Panc1 (cell line): ENCODE measurements at regions not wholly inside any gene's neighbourhood (a gene's known extent, or its start where the extent isn't known, plus 50 kb on each side); places are given as distances from the start of the nearest gene placed in this dataset.

Source experiments
- ATAC-seq: fragments of 200-7000 bp; cut with Tn5 transposase; 2 replicates; pipeline ENCODE4 v1.9.1; 2020; ENCODE audit warnings: mild to moderate bottlenecking, moderate library complexity
- BruUV-seq: library from RNA; stranded (reverse); fragments of 400-500 nt; replicated peaks from 2 replicates; lab custom pipeline; 2021; lab: Mats Ljungman, UMichigan
- CTCF ChIA-PET: fragments of 300-600 bp; sonication (Branson Sonifier 250); formaldehyde crosslinking; loops from one replicate; lab custom pipeline; 2022; ENCODE audit warnings: antibody characterized with exemption; lab: Charles Lee
- POLR2A ChIA-PET: fragments of 300-600 bp; sonication (Branson Sonifier 250); formaldehyde crosslinking; loops from one replicate; lab custom pipeline; 2022; ENCODE audit warnings: antibody characterized with exemption; lab: Charles Lee
- DNase-seq: peaks from one replicate; pipeline ENCODE4 v3.0.0-alpha.2; 2010; ENCODE audit warnings: low read depth, low spot score
- H3K27ac ChIP-seq: 2 replicates; pipeline ENCODE4 v1.5.1; 2011; ENCODE audit warnings: mild to moderate bottlenecking, low read length, inconsistent platforms
- H3K27me3 ChIP-seq: fragments of 200-500 bp; sonication (Bioruptor generic); 2 replicates; pipeline ENCODE4 v1.6.0; 2014; ENCODE audit warnings: low read length, inconsistent platforms; ENCODE audit not compliant: control insufficient read depth, insufficient read depth
- H3K36me3 ChIP-seq: fragments of 200-500 bp; sonication (Bioruptor generic); 2 replicates; pipeline ENCODE4 v1.5.1; 2014; ENCODE audit warnings: inconsistent platforms, mild to moderate bottlenecking, low read length, moderate library complexity; ENCODE audit not compliant: control insufficient read depth, insufficient read depth
- H3K4me1 ChIP-seq: 2 replicates; pipeline ENCODE4 v1.5.1; 2011; ENCODE audit warnings: inconsistent platforms, mild to moderate bottlenecking, low read length, moderate library complexity; ENCODE audit not compliant: control insufficient read depth, insufficient read depth
- H3K4me3 ChIP-seq, 2 experiments: 2 replicates each; pipeline ENCODE4 v1.5.1; 2011 to 2012; ENCODE audit warnings: low read depth in 2 of 2, low read length in 2 of 2, mild to moderate bottlenecking in 2 of 2, inconsistent platforms in 1 of 2, moderate library complexity in 1 of 2
- H3K9me3 ChIP-seq: fragments of 200-500 bp; sonication (Bioruptor generic); 2 replicates; pipeline ENCODE4 v1.5.1; 2014; ENCODE audit warnings: low read depth, mild to moderate bottlenecking, inconsistent platforms, low read length, moderate library complexity; ENCODE audit not compliant: control insufficient read depth, insufficient read depth
- CTCF ChIP-seq: fragments of 450-650 bp; IDR thresholded peaks from 2 replicates; pipeline ENCODE4 v1.5.1; 2017; ENCODE audit warnings: mild to moderate bottlenecking
- POLR2AphosphoS5 ChIP-seq: IDR thresholded peaks from 2 replicates; pipeline ENCODE4 v1.6.1; 2012; ENCODE audit warnings: mild to moderate bottlenecking, low read depth, low read length, moderate library complexity
- REST ChIP-seq, 2 experiments: IDR thresholded peaks; 2 replicates each; pipeline ENCODE4 v1.6.1; 2011 to 2012; ENCODE audit warnings: low read depth in 2 of 2, control low read depth in 1 of 2, low read length in 1 of 2, mild to moderate bottlenecking in 1 of 2, moderate library complexity in 1 of 2; ENCODE audit not compliant: insufficient read depth in 1 of 2
- SIN3A ChIP-seq: IDR thresholded peaks from 2 replicates; pipeline ENCODE4 v1.6.1; 2012; ENCODE audit warnings: low read depth, mild to moderate bottlenecking, low read length, moderate library complexity, borderline replicate concordance; ENCODE audit not compliant: insufficient read depth
- TCF7L2 ChIP-seq: IDR thresholded peaks from 2 replicates; pipeline ENCODE4 v1.6.1; 2011; ENCODE audit warnings: mild to moderate bottlenecking, low read depth, low read length, inconsistent platforms
- in situ Hi-C: cut with HindIII; loops from 2 replicates; pipeline ENCODE4 v1.10.0; 2016; ENCODE audit warnings: low sequenced_read_pairs, low pct_unique_long_range_greater_than_20kb
- intact Hi-C: fragments of 100-400 bp; cut with micrococcal nuclease; formaldehyde crosslinking; loops from one replicate; pipeline ENCODE4 v1.10.0; 2022; ENCODE audit not compliant: unreplicated experiment

- intact Hi-C loops (loop anchor here (5.0 to 10.0 kb wide), 2 partner anchors 476 to 918 kb away; no protein-coding TSS in a partner anchor), in situ Hi-C loops (no loop called here)
- ATAC-seq (no peak), DNase-seq (no peak)
- Histone ChIP-seq H3K36me3 (no peaks in the 10 kb centered on the region), H3K4me1 (no peaks in the 10 kb centered on the region), H3K4me3 (no peak overlapping the region), H3K27me3 (no peaks in the 10 kb centered on the region), H3K9me3 (no peaks in the 10 kb centered on the region), H3K27ac (no peak overlapping the region; the same call in 1 of the 2 replicates)
- BruUV-seq: no TSS peak
- ChIA-PET POLR2A (no interaction called here), CTCF (interaction anchor here (0.6 kb wide), 1 partner anchor 58 kb away, joined by 5 read pairs; no protein-coding TSS in a partner anchor)
- TF ChIP-seq CTCF: no peak
- no peak for TF ChIP-seq TCF7L2
- TF ChIP-seq POLR2AphosphoS5: no peak
- no peak for TF ChIP-seq SIN3A
- no peak for TF ChIP-seq REST (IDR thresholded peaks at IDR 0.05; ENCODE audit: insufficient read depth in 1 of 2, low read depth in 2 of 2, low read length in 1 of 2)
Observed at GRCh38 chr12:42809226-42809625, 219.7 kb upstream of the PRICKLE1 start.

GRCh38 chr12:42807766-42808165, 218.2 kb upstream of the PRICKLE1 start:
- Histone ChIP-seq H3K4me3 (no peak overlapping the region), H3K9me3 (no peaks in the 10 kb centered on the region), H3K27me3 (no peaks in the 10 kb centered on the region), H3K27ac (no peak overlapping the region; the same call in 1 of the 2 replicates), H3K36me3 (no peaks in the 10 kb centered on the region), H3K4me1 (no peaks in the 10 kb centered on the region)
- no TSS peak for BruUV-seq
- ChIA-PET POLR2A (no interaction called here), CTCF (no interaction called here)
- DNase-seq (no peak), ATAC-seq (no peak)
- intact Hi-C loops: loop anchor here (5.0 to 10.0 kb wide), 2 partner anchors 477 to 920 kb away; no protein-coding TSS in a partner anchor
- TF ChIP-seq TCF7L2 (no peak), CTCF (no peak), SIN3A (no peak), POLR2AphosphoS5 (no peak)
- in situ Hi-C loops: no loop called here
